ENCODE measurements at regions not wholly inside any gene's neighbourhood (a gene's known extent, or its start where the extent isn't known, plus 50 kb on each side); places are given as distances from the start of the nearest gene placed in this dataset.

DNA sequence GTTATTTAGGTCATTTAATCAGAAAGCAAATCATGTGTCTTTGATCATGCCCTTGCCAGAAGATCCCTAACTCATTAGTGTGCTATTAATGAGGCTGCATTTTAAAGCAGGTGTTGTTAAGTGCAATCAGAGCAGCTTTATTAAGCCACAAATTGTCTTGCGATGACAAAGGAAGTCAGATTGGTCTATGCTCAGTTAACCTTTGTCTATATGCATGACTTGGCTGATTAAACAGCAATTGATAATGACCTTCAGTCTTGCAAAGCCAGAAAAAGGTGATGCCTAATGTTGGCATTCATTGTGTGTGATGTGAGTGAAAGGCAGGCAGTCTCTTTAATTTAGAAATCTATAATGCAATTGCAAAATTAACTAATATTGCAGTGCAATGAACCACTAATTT, 166.9 kb downstream of the RND3 start:
- Histone ChIP-seq H3K27ac (no peak overlapping the region), H3K4me1 (ENCODE audit: control insufficient read depth in 1 of 2, low read depth in 2 of 2) (peaks cover 0 to 8% of the 10 kb centered on the region in 2 donors), H3K36me3 (no peaks in the 10 kb centered on the region), H3K27me3 (replicated peaks; ENCODE audit: insufficient read depth) (no peaks in the 10 kb centered on the region), H3K4me3 (no peak overlapping the region), H3K9me3 (peaks cover 4% of the 10 kb centered on the region)
- ATAC-seq (ENCODE audit: insufficient number of reproducible peaks, low FRiP score, low read depth) = no peak
- TF ChIP-seq, protein P1, sequence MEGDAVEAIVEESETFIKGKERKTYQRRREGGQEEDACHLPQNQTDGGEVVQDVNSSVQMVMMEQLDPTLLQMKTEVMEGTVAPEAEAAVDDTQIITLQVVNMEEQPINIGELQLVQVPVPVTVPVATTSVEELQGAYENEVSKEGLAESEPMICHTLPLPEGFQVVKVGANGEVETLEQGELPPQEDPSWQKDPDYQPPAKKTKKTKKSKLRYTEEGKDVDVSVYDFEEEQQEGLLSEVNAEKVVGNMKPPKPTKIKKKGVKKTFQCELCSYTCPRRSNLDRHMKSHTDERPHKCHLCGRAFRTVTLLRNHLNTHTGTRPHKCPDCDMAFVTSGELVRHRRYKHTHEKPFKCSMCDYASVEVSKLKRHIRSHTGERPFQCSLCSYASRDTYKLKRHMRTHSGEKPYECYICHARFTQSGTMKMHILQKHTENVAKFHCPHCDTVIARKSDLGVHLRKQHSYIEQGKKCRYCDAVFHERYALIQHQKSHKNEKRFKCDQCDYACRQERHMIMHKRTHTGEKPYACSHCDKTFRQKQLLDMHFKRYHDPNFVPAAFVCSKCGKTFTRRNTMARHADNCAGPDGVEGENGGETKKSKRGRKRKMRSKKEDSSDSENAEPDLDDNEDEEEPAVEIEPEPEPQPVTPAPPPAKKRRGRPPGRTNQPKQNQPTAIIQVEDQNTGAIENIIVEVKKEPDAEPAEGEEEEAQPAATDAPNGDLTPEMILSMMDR (IDR thresholded peaks at IDR 0.05) = no peak
- no peak for DNase-seq (ENCODE audit: low spot score)

DNA sequence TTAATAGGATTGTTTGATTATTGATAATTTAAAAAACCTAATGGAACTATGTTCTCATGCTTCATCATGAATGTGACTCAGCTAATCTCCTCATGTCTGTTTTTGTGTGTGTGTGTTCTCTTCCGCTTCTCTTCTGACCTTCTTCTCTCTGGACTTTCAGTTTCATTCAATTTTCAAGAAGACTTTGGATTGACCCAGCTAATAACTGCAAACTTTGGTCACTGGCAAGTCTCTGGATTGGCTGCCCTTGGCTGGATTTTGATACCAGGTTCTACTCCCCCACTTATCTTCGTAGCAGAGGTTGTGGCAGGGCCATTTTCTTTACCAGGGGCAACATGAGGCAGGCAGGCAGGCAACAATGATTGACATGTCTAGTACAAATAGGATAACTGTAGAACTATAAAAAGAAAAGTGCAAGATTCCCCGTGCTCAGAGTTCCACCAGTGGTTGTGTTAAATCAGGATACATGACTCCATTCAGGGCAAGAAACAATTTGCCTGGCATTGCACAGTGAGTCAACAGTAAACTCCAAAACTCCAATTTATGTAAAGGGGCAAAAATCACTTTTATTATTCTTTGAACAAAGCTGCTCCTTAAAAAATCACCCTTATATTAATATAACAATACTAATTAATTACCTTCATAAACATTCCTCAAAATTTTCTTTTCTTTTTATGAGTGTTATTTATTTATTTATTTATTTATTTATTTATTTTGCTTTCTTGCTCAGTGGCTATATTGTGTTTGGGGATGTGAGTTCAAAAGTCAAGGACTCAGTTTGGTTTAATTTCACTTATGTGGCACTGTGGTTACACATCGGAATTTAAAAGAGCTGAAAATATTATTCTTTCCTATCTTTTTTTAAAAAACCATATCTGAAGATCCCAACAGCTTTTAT, 167.6 kb downstream of the RND3 start:
- Histone ChIP-seq H3K4me1 (ENCODE audit: control insufficient read depth in 1 of 2, low read depth in 2 of 2) (peaks cover 0 to 8% of the 10 kb centered on the region in 2 donors), H3K27me3 (replicated peaks; ENCODE audit: insufficient read depth) (no peaks in the 10 kb centered on the region), H3K36me3 (no peaks in the 10 kb centered on the region), H3K27ac (no peak overlapping the region), H3K4me3 (no peak overlapping the region), H3K9me3 (peaks cover 6% of the 10 kb centered on the region)
- no peak for ATAC-seq (ENCODE audit: insufficient number of reproducible peaks, low FRiP score, low read depth)
- TF ChIP-seq, protein P1 (IDR thresholded peaks at IDR 0.05) = no peak
- DNase-seq (ENCODE audit: low spot score) = no peak

DNA sequence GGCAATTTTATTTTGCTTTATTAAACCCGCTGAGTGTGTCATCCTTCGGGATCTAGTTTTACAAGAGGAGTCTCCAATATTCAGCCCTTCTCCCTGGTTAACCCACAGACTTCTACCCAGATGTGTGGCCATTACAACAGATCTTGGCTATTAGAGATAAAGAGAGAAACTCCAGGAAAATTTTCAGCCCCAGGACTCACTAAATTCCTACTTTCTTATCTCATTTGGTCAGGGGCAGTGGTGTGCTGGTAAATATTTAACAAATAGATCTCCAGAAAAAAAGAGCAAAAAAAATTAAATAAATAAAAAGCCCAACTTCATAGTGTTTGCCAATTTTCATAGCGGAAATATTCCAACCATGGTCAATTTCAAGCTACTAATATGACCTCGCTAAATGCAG, 168.4 kb downstream of the RND3 start:
- DNase-seq (ENCODE audit: low spot score) (no peak), ATAC-seq (ENCODE audit: insufficient number of reproducible peaks, low FRiP score, low read depth) (no peak)
- H3K27ac ChIP-seq = no peak overlapping the region
- TF ChIP-seq, protein P1 (IDR thresholded peaks at IDR 0.05) = no peak
- H3K4me1 ChIP-seq (ENCODE audit: control insufficient read depth in 1 of 2, low read depth in 2 of 2) = peaks cover 0 to 8% of the 10 kb centered on the region in 2 donors
- no peaks in the 10 kb centered on the region for H3K36me3 ChIP-seq
- H3K9me3 ChIP-seq = peaks cover 6% of the 10 kb centered on the region
- no peaks in the 10 kb centered on the region for H3K27me3 ChIP-seq (replicated peaks; ENCODE audit: insufficient read depth)
- H3K4me3 ChIP-seq = no peak overlapping the region

DNA sequence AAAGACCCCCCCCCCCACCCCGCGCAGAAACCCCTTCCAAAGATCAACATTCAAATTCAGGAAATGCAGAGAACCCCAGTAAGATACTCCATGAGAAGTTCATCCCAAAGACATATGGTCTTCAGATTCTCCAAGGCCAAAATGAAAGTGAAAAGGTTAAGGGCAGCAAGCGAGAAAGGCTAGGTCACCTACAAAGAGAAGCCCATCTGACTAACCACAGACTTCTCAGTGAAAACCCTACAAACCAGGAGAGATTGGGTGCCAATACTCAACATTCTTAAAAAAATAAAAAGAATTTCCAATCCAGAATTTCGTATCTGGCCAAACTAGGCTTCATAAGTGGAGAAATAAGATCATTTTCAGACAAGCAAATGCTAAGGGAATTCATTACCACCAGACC, 175.2 kb downstream of the RND3 start:
- Histone ChIP-seq H3K9me3 (peaks cover 6% of the 10 kb centered on the region), H3K36me3 (no peaks in the 10 kb centered on the region), H3K27ac (no peak overlapping the region), H3K4me3 (no peak overlapping the region), H3K4me1 (ENCODE audit: control insufficient read depth in 1 of 2, low read depth in 2 of 2) (no peaks in the 10 kb centered on the region), H3K27me3 (replicated peaks; ENCODE audit: insufficient read depth) (no peaks in the 10 kb centered on the region)
- ATAC-seq (ENCODE audit: insufficient number of reproducible peaks, low FRiP score, low read depth) (no peak), DNase-seq (ENCODE audit: low spot score) (no peak)
- TF ChIP-seq, protein P1 (IDR thresholded peaks at IDR 0.05) = no peak

DNA sequence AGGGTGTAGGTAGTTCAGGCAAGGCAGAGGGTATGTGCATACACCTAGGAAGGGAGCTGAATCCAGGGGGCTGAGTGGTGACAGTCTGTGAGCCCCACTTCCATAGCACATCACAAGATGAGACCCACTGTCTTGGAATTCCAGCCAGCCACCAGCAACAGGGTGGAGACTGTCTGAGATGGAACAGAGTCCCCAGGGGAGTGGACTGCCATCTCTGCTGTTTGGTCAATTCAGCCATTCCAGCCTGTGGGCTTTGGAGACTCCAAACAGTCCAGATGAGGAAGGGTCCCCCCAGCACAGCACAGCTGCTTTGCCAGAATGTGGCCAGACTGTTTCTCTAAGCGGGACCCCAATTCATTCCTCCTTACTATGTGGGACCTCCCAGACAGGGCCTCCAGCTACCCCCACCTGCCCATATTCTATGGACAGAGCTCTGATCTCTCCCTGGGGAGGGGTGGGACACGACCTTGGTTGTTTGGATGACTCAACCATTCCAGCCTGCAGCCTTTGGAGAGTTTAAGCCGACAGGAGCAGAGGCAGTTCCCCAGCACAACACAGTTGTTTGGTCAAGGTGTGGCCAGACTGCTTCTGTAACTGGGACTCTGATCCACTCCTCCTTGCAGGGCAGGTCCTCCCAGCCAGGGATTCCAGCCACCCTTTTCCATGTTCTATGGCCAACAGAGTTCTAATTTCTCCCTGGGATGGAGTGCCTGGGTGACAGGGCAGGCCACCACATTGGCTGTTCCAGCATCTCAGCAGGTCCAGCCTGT, 178.0 kb downstream of the RND3 start:
- no peaks in the 10 kb centered on the region for H3K9me3 ChIP-seq
- no peaks in the 10 kb centered on the region for H3K27me3 ChIP-seq (replicated peaks; ENCODE audit: insufficient read depth)
- H3K4me3 ChIP-seq = no peak overlapping the region
- H3K4me1 ChIP-seq (ENCODE audit: control insufficient read depth in 1 of 2, low read depth in 2 of 2) = no peaks in the 10 kb centered on the region
- H3K27ac ChIP-seq = no peak overlapping the region
- H3K36me3 ChIP-seq = no peaks in the 10 kb centered on the region
- ATAC-seq (ENCODE audit: insufficient number of reproducible peaks, low FRiP score, low read depth) (no peak), DNase-seq (ENCODE audit: low spot score) (no peak)
- TF ChIP-seq, protein P1 (IDR thresholded peaks at IDR 0.05) = no peak

Data from thoracic aorta (tissue), 2 donors.